NCI-H446 treated with DMSO at 0.1 percent for 48 hours (cell line): ENCODE measurements at regions not wholly inside any gene's neighbourhood (a gene's known extent, or its start where the extent isn't known, plus 50 kb on each side); places are given as distances from the start of the nearest gene placed in this dataset.

Experiments
- DNase-seq: peaks from one replicate; lab custom pipeline; 2025; lab: John Stamatoyannopoulos, UW

DNA sequence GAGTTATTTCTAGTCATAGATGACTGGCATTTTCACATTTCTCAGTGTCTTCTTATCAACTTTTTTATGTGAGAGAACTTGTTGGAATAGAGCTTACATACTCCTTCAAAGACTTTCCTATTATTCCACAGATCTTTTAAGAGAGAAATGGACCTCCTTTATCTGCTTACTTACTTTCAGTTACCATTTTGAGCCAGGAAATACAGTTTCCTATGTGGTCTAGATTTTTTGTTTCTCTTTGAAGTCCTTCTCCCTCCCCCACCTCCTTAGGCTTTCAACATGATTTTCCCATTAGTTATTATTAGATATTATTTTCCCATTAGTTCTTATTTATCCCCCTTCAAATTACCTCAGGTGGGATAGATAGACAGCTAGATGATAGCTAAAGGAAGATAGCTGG lies 289.1 kb upstream of the ITGA1 start:
- DNase-seq: no peak

DNA sequence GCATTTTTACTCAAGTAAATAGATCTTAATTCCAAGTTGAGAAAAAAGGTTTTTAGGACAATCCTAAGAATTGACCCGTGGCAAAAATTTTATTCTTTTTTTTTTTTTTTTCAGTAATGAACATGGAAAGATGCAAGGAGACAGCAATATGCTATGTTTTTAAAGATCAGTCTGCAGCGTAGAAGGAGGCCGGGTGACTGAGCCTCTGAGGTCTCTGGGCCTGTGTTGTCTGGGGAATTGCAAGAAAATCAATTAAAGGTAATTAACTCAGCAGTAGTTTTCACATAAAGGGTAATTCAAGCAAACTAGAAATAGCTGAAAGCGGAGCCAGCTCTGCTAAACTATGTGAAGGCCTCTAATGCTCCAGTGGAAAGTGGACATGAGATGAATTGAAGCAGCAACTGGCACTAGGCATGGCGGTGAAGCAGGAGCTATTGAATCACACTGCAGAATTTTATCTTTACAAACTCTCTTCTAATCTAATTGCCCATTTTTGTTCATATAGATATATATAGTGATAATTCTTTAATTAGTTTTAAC lies 285.2 kb upstream of the ITGA1 start:
- DNase-seq: no peak

DNA sequence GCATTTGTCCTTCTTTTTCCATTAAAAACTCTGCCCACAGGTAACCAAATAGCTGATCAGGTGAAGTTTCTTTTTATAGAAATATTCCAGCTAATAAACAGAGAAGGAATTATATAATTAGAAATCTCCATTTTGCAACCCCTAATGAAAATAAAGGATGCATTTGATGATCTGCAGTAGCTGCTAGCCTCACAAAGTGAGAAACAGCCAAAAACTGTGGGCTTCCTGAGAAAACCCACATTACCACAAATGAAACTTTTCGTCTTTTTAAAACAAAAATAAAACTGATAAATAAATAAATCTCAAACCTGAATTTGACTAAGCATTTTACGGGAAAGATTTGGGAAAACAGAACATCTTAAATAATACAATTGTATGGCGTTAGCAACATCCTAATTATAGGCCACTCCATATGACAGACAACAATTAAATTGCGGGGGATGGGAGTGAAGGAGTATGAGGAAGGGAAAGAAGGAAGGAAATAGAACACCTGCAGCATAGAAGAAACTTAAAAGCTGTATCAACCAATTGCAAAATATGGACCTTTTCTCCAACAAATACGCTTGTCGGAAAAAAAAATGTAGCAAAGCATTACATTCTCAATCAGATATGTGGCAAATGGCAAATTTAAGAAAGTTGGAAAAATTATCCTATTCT lies 283.0 kb upstream of the ITGA1 start:
- DNase-seq: no peak

DNA sequence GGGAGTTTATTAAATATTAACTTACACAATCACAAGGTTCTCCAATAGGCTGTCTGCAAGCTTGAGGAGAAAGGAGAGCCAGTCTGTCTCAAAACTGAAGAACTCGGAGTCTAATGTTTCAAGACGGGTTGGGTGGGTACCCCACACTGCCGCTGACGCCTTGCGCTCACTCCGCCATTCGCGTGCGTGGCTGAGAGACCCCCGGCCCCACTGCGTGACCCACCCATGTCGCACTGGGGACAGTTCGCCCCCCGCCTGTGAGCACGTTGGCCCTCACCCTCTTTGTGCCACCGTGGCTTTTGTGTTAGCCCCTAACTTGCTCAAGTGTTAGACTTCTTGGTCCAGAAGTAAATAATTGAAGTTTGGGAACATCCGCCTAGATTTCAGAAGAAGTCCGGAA lies 270.0 kb upstream of the ITGA1 start:
- DNase-seq: no peak

DNA sequence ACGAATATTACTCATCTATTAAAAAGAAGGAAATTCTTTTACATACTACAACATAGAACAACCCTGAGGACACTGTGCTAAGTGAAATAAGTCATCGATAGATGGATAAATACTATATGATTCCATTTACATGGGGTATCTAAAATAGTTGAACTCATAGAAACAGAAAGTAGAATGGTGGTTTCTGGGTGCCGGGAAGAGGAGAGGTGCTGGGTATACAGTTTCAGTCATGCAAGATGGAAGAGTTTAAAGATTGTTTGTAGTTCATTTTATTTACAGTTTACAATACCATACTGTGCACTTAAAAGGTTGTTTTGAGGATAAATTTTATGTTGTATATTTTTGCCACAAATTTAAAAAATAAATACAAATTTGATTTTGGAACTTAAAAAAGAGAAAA lies 267.5 kb upstream of the ITGA1 start:
- DNase-seq: no peak

DNA sequence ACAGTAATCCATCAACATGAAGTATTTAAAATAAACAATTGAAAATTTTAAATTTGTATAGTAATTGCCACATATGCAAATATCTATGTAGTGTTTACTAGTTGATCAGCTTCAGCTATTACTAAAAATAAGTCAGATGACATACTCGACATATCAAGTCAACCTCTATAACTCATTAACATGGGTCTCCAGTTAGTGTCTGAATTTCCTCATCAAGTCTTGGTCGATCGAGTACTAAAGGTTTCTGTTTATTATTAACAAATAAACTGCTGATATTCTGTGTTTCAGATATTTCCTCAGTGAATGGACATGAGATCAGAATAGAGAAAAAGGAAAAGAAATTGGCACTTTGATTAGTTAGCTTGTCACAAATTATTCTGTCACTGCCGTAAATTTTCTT lies 266.5 kb upstream of the ITGA1 start:
- no peak for DNase-seq

DNA sequence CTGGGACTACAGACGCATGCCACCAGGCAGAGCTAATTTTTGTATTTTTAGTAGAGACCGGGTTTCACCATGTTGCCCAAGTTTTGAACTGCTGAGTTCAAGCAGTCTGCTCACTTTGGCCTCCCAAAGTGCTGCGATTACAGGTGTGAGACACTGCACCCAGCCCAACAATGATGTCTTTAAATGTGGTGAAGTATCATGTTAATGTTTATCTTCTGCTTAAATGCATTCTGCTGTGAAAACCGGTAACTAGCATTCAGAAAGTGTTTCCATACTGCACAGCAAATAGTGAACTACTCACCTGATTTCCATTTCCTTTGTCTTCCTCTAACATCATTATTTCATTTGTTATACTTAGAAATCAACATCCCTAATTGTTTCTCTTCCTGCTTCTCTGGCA lies 264.0 kb upstream of the ITGA1 start:
- DNase-seq: no peak

DNA sequence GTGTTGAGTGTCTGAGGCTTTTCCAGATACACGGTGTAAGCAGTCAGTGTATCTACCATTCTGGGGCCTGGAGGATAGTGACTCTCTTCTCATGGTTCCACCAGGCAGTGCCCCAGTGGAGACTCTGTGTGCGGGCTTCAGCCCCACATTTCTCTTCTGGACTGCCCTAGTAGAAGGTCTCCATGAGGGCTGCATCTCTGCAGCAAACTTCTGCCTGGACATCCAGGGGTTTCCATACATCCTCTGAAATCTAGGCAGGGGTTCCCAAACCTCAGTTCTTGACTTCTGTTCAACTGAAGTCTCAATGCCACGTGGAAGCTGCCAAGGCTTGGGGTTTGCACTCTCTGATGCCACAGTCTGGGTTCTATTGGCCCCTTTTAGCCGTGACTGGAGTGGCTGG lies 256.6 kb upstream of the ITGA1 start:
- DNase-seq: no peak

DNA sequence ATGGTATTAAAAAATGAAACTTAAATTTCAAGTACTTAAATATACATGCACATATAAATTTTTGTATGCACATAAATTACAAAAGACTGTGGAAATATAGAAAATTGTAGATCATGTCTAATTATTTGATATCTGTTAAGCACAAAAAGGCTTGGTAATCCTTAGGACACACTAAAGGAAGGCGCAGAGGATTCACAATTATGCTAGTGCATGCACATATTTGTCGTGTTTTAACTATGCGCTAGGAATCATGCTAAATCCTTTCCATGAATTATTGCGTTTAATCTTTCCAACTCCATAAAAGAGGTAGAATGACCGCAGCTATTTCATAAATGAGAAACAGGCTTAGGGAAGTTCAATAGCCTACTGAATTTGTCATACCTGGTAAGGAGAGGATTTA lies 244.1 kb upstream of the ITGA1 start:
- DNase-seq: no peak

DNA sequence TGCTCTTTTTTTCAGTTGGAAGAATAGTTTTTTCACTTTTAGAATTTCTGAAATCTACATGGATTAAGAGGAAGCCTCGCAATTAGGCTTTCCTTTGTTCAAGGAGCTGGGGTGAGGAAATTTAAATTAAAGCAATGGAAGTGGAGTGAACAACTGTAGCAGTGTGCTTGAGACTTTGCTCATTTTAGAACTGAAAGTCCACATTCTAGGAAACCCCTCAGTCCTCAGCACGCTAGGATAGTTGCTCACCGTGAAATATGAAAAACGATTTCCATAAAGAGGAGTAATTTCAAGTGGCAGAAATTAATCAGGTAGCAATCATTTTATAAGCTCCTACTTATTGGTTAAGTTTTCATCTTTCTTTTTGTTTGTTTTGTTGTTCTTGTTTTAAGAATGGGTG lies 243.0 kb upstream of the ITGA1 start:
- no peak for DNase-seq

DNA sequence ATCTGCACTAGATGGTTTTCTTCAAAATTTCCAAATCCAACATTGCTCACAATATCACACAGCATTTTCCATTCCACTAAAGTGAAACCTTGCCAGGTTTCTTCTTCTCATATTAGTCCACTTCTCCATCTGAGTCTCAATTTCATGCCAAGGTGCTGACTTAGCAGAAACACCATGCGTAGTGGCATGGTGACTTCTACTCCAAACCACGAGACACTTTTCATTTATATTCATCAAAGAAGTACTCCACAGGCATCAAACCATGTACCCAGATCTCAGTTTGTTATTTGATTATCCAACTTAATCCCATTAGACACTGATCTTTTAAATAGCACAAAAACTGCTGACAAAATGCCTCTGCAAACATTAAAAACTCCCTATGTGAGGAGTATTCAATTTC lies 233.4 kb upstream of the ITGA1 start:
- no peak for DNase-seq

DNA sequence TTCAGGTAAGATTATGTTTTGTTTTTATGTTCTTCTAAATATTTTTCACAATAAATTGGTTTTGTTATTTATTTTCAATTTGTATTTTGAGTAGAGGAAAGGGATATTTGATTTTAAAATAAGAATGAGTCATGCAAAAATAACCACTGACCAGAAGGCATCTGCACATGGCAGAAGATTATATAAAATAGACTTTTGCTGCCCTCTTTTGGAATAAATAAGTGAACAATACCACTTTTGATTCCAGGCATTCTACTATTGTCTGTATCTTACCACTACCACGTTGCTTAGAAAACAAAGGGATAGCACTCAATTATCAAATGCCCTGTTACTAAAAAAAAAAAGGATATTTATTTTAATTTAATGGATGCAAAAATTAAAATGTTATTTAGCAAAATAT lies 227.3 kb upstream of the ITGA1 start:
- DNase-seq: peak; percentile 36

DNA sequence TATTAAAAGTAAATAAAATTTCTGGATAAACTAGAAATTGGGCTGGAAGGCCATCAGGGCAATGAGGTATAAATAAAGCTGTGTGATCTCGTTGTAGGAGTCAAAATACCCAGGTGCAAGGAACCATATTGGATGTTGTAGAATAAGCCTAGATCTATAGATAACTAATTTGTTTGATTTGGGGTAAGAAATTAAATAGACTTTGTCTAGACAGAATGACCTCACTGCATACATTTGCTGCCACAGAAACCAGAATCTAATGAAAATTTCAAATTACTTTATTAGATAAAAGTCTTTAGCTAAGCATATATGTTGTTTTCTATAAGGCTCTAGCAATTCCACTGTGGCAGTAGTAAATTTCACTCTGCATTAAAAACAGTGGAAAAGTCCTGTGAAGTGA lies 225.2 kb upstream of the ITGA1 start:
- no peak for DNase-seq

DNA sequence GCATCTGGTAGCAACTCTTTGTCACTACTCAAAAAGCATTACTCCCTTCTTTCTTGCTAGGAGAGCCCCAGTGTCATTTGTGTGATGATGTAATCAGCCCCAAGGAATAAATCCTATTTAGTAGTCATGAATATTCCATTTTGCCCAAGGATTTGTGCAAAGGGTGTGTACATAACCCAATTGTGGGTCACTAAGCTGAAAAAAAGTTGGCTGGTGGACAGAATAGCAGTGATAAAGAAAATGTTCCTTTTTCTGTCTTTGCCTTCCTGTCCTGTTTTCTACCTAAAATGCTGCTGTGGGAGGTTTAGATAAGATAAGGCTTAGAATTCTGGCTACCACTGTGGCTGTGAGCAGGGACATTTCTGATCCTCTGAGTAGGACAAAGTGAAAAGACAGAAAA lies 223.1 kb upstream of the ITGA1 start:
- DNase-seq: no peak

DNA sequence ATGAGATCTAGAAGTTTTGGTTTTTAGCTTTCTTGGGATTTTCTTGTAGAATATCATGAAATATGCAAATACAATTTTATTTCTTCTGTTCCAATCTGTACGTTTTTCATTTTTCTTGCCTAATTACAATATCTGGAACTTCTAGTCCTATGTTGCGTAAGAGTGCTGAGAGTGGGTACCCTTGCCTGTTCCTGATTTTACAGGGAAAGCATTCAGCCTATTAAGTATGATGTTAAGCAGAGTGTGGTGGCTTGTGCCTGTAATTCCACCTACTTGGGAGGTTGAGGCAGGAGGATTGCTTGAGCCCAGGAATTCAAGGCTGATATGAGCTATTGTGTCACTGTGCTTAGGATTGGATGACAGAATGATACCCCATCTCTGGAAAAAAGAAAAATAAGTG lies 210.2 kb upstream of the ITGA1 start:
- DNase-seq: no peak

DNA sequence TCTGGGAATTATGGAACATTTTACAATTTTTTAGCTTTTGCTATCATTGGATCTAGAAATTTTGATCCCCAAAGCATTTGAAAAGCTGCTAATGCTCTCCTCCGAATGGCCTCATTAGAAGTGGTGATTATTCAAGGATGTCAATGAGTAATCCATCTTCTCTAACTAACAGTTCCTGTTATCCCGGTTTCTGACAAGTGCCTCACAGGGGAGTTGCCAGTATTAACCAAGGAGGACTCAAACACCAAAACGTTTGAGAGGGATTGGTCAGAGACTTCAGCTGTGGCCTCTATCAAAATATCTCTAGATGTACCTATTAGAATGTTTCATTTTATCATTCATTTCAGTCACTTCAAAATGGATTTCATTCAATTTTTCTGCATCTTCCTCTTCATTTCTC lies 208.3 kb upstream of the ITGA1 start:
- no peak for DNase-seq

DNA sequence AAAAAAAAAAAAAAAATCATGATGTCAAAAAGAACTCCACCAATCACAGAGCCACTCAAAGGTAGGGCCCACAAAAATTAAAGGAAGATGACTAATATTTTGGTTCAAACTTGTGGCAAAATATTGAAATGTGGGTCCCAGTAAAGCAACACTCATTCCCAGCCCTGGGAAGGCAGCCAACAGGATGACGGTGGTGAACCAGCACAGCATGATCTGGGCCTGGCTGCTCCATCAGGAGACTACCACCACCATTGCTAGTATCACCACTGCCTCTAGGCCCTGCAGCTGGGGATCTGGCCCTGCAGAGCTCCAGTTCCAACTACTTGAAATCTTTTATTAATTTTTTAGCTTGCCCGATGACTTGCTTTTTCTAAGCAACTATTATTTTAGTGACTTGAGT lies 206.8 kb upstream of the ITGA1 start:
- peak; percentile 7 for DNase-seq

DNA sequence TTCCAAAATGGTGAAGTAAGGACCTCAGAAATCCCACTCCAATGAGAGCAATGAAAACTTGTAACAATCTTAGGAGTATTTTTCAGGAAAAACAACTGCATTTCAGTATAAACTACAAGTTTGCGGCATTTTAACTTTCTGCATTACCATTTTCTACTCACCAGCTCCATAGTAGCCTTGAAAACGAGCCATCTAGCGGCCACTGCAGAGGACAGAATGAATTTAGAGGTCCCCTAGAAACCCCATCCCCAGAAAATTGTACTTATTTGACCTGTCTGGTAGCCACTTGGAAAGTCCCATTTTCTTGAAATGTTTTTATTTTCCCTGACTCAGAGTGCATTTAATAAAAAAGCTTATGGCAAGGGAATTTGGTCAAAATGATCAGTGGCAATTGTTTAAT lies 205.4 kb upstream of the ITGA1 start:
- no peak for DNase-seq

DNA sequence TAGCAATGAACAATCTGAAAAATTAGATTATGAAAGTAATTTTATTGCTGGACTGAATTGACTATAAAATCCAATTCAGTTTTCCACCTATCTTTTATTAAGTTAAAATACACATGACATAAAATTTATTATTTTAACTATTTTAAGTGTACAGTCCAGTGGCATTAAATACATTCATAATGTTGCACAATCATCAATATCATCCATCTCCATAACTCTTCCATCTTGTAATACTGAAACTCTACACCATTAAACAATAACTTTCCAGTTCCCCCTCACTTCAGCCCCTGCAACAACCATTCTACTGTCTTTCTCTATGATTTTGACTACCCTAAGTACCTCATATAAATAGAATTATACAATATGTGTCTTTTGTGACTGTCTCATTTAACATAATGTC lies 200.6 kb upstream of the ITGA1 start:
- DNase-seq: no peak

DNA sequence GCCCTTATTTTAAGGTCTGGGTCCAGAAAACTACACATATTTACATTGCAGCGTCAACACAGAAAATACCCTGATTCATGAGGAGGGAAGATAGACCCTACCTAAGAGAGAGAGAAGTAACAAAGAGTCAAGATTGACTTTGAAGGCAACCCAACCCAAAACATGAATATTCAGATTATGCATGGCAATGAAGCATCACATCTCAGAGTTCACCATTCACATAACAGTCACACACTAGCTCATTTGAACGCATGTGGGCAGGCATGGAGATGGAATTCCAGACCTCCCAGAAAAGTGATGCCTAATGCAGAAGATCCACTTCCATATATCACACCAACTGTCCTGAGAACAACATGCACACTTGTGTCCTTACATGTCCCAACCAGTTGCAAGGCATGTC lies 190.1 kb upstream of the ITGA1 start:
- no peak for DNase-seq

DNA sequence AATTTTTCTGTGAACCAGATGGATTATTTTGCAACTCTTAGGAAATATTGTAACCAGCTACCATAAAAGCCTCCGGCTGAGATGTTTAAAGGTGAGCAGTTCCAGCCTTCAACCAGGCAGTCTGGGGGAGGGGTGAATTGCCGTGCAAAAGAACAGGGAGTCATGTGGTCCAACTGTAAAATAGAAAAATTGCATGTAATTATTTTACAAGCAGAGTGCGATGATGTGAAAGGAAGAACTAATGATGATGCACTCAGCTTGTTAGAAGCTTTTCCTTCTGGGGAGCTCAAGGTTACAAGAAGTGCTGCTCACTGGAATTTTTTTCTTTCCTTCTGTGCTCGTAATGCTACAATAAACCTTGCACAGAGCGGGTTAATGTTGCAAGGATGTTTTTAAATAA lies 188.7 kb upstream of the ITGA1 start:
- DNase-seq: no peak

DNA sequence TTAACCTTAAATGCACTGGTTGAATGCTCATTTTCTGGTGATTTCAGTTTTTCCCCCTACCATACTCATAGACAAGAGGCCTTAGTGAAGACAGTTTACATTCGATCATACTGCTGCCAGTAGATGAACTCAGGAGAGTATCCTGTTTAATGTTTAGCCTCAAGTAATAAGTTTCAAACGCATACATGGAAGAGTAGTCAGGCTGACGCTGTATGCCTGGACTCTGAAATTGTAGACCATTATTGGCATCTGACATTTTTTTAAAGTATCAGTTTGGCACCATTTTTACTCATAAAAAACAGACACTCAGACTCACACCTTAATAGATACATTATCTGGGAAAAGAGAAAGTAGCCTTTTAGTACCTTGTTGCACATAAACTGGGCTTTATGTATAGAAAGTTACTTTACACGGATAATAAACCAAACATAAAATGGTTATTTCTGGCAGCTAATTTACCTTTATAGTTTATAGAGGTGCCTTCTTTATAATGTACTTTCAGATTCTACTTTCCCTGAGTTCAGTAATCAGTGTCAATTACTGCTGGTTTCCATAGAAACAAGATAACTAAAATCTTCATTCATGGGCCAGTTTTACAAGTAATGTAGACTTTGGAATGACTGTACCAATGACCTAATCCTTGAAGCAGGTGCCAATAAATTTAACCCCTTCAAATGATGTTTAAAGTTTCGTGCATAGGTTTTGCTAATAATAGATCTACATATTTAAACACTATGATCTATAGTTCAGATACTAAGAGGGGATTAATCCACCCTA lies 183.8 kb upstream of the ITGA1 start:
- no peak for DNase-seq
